ENCODE measurements at regions not wholly inside any gene's neighbourhood (a gene's known extent, or its start where the extent isn't known, plus 50 kb on each side); places are given as distances from the start of the nearest gene placed in this dataset.

DNA sequence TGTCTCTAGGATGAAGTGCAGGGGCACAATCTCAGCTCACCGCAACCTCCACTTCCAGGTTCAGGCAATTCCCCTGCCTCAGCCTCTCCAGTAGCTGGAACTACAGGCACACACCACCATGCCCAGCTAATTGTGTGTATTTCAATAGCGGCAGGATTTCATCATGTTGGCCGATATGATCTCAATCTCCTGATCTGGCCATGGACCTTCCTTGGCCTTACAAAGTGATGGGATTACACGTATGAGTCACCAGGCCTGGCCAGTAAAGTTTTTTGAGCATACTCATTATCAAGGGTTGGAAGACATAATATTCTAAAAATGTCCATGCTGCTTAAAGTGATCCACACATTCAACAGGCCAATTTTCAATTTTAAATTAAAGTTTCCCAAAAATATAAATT lies 914.4 kb upstream of the TSPY4 start:
- 63 to 93% methylated on average over 3 to 4 of the region's 4 CpGs for WGBS, 2 donors
- no peaks in the 10 kb centered on the region for H3K9me3 ChIP-seq
- no peaks in the 10 kb centered on the region for H3K4me1 ChIP-seq
- no peaks in the 10 kb centered on the region for H3K27me3 ChIP-seq
- intact Hi-C loops (cut with DNase I) = no loop called here
- DNase-seq (no peak), ATAC-seq (no peak)
- H3K4me3 ChIP-seq = no peak overlapping the region
- H3K36me3 ChIP-seq (replicated peaks in 1 of 2; ENCODE audit: insufficient read depth in 1 of 2, low read depth in 2 of 2) = no peaks in the 10 kb centered on the region
- no peak overlapping the region for H3K27ac ChIP-seq
- TF ChIP-seq CTCF (IDR thresholded peaks at IDR 0.05) = no peak
- TF ChIP-seq POLR2A (IDR thresholded peaks at IDR 0.05) = no peak

DNA sequence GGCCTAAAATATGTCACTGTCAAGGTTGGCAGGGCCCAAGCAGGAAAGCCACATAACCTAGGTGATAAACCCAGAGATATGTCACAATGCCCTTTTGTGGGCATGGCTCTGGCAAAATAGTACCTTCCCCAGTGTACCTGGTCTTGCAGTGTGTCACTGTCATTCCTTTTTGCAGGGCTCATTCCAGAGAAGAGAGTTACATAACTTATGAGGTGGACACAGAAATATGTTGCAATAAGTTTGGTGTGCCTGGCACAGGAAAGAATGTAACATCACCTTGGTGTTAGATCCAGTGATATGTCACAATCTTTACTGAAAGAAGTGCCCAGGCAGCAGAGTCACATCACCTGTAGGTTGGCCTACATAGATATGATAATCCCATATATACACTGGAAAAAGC lies 910.8 kb upstream of the TSPY4 start:
- TF ChIP-seq POLR2A (IDR thresholded peaks at IDR 0.05) = no peak
- TF ChIP-seq CTCF (IDR thresholded peaks at IDR 0.05) = no peak
- intact Hi-C loops (cut with DNase I) = no loop called here
- no peak for ATAC-seq

GRCh38 chrY:8437510-8437909 lies 899.8 kb upstream of the TSPY4 start:
- intact Hi-C loops (cut with DNase I) = no loop called here
- DNase-seq (no peak), ATAC-seq (no peak)
- Histone ChIP-seq H3K9me3 (no peaks in the 10 kb centered on the region), H3K4me3 (no peak overlapping the region), H3K27me3 (no peaks in the 10 kb centered on the region), H3K27ac (no peak overlapping the region), H3K36me3 (replicated peaks in 1 of 2; ENCODE audit: insufficient read depth in 1 of 2, low read depth in 2 of 2) (no peaks in the 10 kb centered on the region), H3K4me1 (no peaks in the 10 kb centered on the region)
- TF ChIP-seq CTCF (IDR thresholded peaks at IDR 0.05) (no peak), POLR2A (IDR thresholded peaks at IDR 0.05) (no peak)
- 60 to 63% methylated on average over 3 of the region's 3 CpGs for WGBS, 2 donors

More for the DNA sequence above, 910.8 kb upstream of the TSPY4 start:
- no peaks in the 10 kb centered on the region for H3K27me3 ChIP-seq
- no peaks in the 10 kb centered on the region for H3K36me3 ChIP-seq (replicated peaks in 1 of 2; ENCODE audit: insufficient read depth in 1 of 2, low read depth in 2 of 2)
- H3K4me3 ChIP-seq = no peak overlapping the region
- H3K4me1 ChIP-seq = no peaks in the 10 kb centered on the region
- no peak overlapping the region for H3K27ac ChIP-seq
- no peaks in the 10 kb centered on the region for H3K9me3 ChIP-seq
- no peak for DNase-seq

DNA sequence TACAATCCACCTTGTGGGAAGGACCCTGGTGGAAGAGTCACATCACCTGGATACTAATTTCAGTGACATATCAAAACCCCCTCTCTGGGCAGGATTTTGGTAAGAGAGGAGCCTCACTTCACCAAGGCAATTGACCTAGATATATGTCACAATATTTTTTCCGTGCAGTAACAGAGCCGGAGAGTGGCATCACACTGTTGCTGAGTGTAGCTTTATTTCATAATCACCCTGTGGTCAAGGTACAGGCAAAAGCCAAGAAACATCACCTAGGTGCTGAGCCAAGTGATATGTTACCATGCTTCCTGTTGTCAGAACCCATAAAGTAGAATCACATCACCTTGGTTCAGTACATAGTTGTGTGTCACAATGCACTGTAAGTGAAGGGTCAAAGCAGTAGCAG lies 895.2 kb upstream of the TSPY4 start:
- no peaks in the 10 kb centered on the region for H3K27me3 ChIP-seq
- intact Hi-C loops (cut with DNase I) = no loop called here
- 69% methylated on average over 2 of the region's 2 CpGs; no CpG with 5 or more reads in 1 of the 2 donors for WGBS, 2 donors
- H3K27ac ChIP-seq = no peak overlapping the region
- H3K36me3 ChIP-seq (replicated peaks in 1 of 2; ENCODE audit: insufficient read depth in 1 of 2, low read depth in 2 of 2) = no peaks in the 10 kb centered on the region
- no peak for ATAC-seq
- no peaks in the 10 kb centered on the region for H3K4me1 ChIP-seq
- no peak overlapping the region for H3K4me3 ChIP-seq
- no peak for DNase-seq
- no peak for TF ChIP-seq CTCF (IDR thresholded peaks at IDR 0.05)
- no peak for TF ChIP-seq POLR2A (IDR thresholded peaks at IDR 0.05)
- no peaks in the 10 kb centered on the region for H3K9me3 ChIP-seq

GRCh38 chrY:8452963-8453362 lies 884.3 kb upstream of the TSPY4 start:
- intact Hi-C loops (cut with DNase I) = no loop called here
- TF ChIP-seq CTCF (IDR thresholded peaks at IDR 0.05) (no peak), POLR2A (IDR thresholded peaks at IDR 0.05) (no peak)
- Histone ChIP-seq H3K36me3 (replicated peaks in 1 of 2; ENCODE audit: insufficient read depth in 1 of 2, low read depth in 2 of 2) (no peaks in the 10 kb centered on the region), H3K9me3 (no peaks in the 10 kb centered on the region), H3K4me3 (no peak overlapping the region), H3K27ac (no peak overlapping the region), H3K4me1 (no peaks in the 10 kb centered on the region), H3K27me3 (no peaks in the 10 kb centered on the region)
- 88 to 100% methylated on average over 1 of the region's 1 CpG for WGBS, 2 donors
- no peak for DNase-seq
- no peak for ATAC-seq

Data from body of pancreas (tissue), 4 donors.